Motor neuron (in vitro differentiated cells): ENCODE measurements at regions not wholly inside any gene's neighbourhood (a gene's known extent, or its start where the extent isn't known, plus 50 kb on each side); places are given as distances from the start of the nearest gene placed in this dataset.
A peak's percentile ranks its signal among the peaks of the same experiment; 100 is the strongest.

Source experiments
- ATAC-seq, 8 experiments: fragments of 200-7000 bp; cut with Tn5 transposase; replicated peaks in 6 of 8; 2 replicates each; pipeline ENCODE4 v1.8.0; 2021; ENCODE audit warnings: mild to moderate bottlenecking in 8 of 8, moderate library complexity in 8 of 8
- H3K27ac ChIP-seq, 2 donors: fragments of 250-450 bp; sonication (Bioruptor Pico); 2 replicates each; pipeline ENCODE4 v1.9.0; 2021; ENCODE audit warnings: antibody characterized with exemption in 2 of 2, mild to moderate bottlenecking in 2 of 2, moderate library complexity in 1 of 2
- H3K4me1 ChIP-seq, 2 donors: fragments of 250-450 bp; sonication (Bioruptor Pico); replicated peaks in 1 of 2; 2 replicates each; pipeline ENCODE4 v1.6.1; 2021; ENCODE audit warnings: antibody characterized with exemption in 2 of 2, mild to moderate bottlenecking in 2 of 2, moderate library complexity in 1 of 2
- H3K4me3 ChIP-seq, 5 donors: fragments of 250-450 bp; sonication (Bioruptor Pico); 2 replicates each; pipeline ENCODE4 v1.9.0; 2021; ENCODE audit warnings: antibody characterized with exemption in 5 of 5, mild to moderate bottlenecking in 5 of 5, moderate library complexity in 4 of 5
- WGBS, 10 experiments: fragments of 450-650 bp; shearing (Covaris generic); methylation state at CpG; one replicate each; pipeline ENCODE4 v1.0.0; 2022; 5-methylcytosine and 5-hydroxymethylcytosine counted together
- in situ Hi-C, 9 experiments: fragments of 400-800 bp; cut with MboI; loops; one replicate each; pipeline ENCODE4 v1.15.0; 2021; ENCODE audit warnings: low sequenced_read_pairs in 9 of 9, low pct_unique_long_range_greater_than_20kb in 2 of 9; ENCODE audit not compliant: unreplicated experiment in 9 of 9

DNA sequence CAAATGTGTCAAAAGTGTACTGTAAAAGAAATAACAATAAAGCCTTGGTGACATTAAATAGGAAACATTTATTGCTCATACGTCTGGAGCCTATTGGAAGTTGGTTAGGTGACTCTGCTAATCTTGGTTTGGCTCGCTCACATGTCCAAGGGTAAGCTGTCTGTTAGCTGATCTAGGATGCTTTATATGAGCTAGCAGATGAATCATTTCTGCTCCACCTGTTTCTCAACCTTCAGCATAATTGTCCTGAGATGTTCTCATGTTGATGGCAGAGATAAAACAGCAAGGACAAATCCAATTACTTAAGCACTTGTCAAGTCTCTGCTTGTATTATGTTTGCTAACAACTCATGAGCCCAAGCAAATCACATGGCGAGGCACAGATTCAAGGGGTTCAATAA, 56.0 kb upstream of the CD53 start:
- Histone ChIP-seq H3K27ac (no peak overlapping the region), H3K4me3 (no peak overlapping the region), H3K4me1 (no peaks in the 10 kb centered on the region)
- WGBS, 10 experiments, result 0 to 83% (median 53%) methylated on average over 1 to 3 of the region's 3 CpGs; no CpG with 5 or more reads in 1 of the 10 experiments
- no peak for ATAC-seq
- in situ Hi-C loops, result no loop called here

DNA sequence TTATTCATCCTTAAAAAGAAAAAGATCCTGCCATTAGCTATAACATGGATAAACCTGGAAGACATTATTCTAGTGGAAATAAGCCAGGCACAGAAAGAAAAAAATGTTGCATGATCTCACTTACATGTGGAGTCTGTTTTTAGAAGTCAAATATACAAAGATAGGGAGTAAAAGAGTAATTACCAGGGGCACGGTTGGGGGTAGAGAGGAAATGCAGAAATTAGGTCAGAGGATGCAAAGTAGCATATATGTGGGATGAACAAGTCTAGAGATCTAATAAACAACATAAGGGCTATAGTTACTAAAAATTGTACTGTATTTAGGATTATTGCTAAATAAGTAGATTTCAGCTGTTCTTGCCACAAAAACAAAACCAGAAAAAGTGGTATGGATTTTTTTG, 61.4 kb upstream of the CD53 start:
- in situ Hi-C loops, result no loop called here
- Histone ChIP-seq H3K4me3 (no peak overlapping the region), H3K4me1 (no peaks in the 10 kb centered on the region), H3K27ac (no peak overlapping the region)
- no peak for ATAC-seq
- WGBS, 10 experiments, result 0 to 67% (median 43%) methylated on average over 1 of the region's 1 CpG; no CpG with 5 or more reads in 1 of the 10 experiments

DNA sequence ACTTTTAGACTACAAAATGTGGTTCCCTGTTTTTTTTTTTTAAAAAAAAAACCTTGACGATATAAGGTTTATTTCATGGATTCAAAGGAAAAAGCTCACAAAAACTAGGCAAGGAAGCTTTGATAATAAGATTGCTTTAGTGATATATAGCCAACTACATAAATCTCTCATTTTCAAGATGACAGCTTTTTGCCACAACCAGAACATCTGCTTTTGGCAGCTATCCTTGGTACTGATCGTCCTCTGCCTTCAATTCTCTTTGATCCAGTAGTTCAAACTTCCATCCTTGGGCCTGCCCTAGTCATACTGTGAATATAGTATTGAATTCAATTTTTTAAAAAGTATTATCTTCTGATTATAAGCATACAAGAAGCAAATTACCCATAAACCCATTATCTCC, 72.9 kb upstream of the CD53 start:
- no peak for ATAC-seq
- WGBS, 10 experiments, result 0 to 96% (median 50%) methylated on average over 1 to 2 of the region's 2 CpGs
- in situ Hi-C loops, result no loop called here
- no peak overlapping the region for H3K27ac ChIP-seq
- no peak overlapping the region for H3K4me3 ChIP-seq
- H3K4me1 ChIP-seq, result no peaks in the 10 kb centered on the region

DNA sequence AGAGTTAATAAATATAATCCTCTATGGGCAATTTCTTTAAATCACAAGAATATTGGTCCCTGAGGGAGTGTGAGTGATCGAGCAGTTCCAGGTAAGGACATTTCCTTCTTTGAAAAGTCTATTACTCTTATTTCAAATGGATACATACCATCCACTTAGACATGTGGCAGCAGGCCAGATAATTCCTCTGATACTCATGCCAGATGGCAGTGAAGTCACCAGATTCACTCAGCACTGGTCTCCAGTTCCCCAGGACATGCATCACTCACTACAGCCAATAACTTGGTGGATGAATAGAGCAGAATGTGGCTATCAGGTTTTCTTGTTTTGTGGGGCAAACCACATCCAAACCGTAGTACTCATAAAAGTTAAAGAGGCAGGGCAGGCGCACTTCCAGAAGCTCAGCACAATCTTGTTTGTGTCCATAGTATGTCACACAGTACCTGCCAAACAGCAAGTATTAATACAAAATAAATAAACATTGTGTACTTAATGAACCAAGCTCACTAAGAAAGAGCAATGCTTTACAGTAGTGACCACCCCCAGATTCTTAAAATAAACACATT, 74.2 kb upstream of the CD53 start:
- in situ Hi-C loops, result loop anchor here in 7 of 9 experiments (25.0 kb wide), 3 partner anchors 189 to 286 kb away; partner anchors contain the start of gene KCNA10 (in 1 of the 7)
- ATAC-seq, result no peak
- no peaks in the 10 kb centered on the region for H3K4me1 ChIP-seq
- H3K4me3 ChIP-seq, result no peak overlapping the region
- no peak overlapping the region for H3K27ac ChIP-seq
- 0 to 80% (median 63%) methylated on average over 1 to 3 of the region's 3 CpGs; no CpG with 5 or more reads in 1 of the 10 experiments for WGBS, 10 experiments

DNA sequence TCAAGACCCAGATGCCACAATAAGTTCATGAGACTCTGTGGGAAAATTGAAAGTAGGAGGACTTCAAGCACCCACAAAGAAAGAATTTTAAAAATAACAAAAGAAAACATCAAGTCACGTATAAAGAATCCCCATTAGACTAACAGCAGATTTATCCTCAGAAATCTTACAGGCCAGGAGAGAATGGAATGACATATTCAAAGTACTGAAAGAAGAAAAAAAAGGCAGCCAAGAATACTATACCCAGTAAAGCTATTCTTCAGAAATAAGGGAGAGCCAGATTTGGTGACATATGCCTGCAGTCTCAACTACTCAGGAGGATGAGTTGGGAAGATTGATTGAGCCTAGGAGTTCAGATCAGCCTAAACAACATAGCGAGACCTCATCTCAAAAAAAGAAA, 84.3 kb upstream of the CD53 start:
- Histone ChIP-seq H3K27ac (no peak overlapping the region), H3K4me1 (no peaks in the 10 kb centered on the region), H3K4me3 (no peak overlapping the region)
- no peak for ATAC-seq
- in situ Hi-C loops, result loop anchor here in 7 of 9 experiments (10.0 to 25.0 kb wide), 4 partner anchors 164 to 276 kb away; partner anchors contain the start of gene KCNA10 (in 1 of the 7)
- 14 to 94% (median 58%) methylated on average over 1 to 2 of the region's 2 CpGs for WGBS, 10 experiments

DNA sequence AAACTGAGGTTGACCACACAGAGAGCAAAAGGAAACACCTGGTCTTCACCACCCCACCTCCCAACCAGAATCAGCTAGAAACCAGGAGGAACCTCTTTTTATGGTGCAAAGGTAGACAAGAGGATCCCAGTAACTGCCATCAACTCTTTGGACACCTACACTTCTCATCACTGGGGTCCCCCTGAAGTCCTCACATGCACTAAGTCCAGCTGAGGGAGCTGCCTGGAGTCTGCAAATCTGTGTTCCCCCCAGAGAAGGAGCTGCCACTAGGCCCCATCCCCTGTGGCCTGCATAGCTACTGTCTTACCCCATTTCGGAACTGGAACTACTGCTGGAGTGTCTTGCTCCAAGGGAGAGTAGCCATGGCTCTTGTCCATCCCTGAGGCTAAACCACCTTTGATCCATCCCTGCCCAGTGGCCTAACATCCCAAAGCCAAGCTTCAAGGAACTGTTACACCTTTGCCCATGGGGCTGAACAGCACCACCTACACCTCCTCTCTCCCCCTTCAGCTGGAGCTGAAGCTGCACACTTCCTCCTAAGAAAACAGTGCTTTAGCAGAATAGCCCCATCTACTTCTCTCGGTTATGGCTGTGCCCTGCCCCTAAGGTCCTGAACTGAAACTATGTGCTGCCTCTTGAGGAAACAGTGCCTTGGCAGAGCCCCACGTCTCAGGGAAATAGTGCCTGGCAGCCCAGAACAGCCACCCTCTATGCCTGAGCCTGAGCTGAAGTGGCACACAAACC, 85.4 kb upstream of the CD53 start:
- no peak for ATAC-seq
- no peak overlapping the region for H3K4me3 ChIP-seq
- no peak overlapping the region for H3K27ac ChIP-seq
- no peaks in the 10 kb centered on the region for H3K4me1 ChIP-seq
- WGBS, 10 experiments, result 0 to 60% (median 25%) methylated on average over 1 to 3 of the region's 3 CpGs; no CpG with 5 or more reads in 3 of the 10 experiments
- in situ Hi-C loops, result loop anchor here in 7 of 9 experiments (10.0 to 25.0 kb wide), 4 partner anchors 163 to 275 kb away; partner anchors contain the start of gene KCNA10 (in 1 of the 7)

DNA sequence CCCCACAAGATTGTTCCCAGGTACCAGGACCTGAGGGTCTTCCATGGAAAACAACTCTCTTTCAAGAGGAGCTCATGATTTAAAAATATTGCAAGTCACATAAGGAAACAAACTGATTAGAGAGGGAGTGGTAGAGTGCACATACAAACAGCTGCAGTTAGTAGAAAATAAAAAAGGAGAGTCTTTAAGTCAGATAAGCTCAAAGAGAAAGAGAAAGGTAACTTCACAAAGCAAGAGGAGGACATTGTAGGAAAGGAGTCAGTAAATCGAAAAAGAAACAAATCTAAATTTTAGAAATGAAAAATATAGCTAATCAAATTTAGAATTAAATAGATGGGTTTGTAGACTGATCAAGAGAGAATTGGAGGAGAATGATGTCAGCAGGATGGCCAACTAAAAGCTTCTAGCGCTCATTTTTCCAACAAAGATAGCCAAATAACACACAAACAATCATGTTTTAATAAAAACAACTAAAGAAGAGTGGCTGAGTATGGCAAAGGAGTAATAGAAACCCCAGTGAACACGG, 86.1 kb upstream of the CD53 start:
- H3K4me3 ChIP-seq, result no peak overlapping the region
- H3K27ac ChIP-seq, result no peak overlapping the region
- ATAC-seq, result no peak
- no peaks in the 10 kb centered on the region for H3K4me1 ChIP-seq
- in situ Hi-C loops, result loop anchor here in 7 of 9 experiments (10.0 to 25.0 kb wide), 4 partner anchors 162 to 275 kb away; partner anchors contain the start of gene KCNA10 (in 1 of the 7)
- 3 to 47% (median 33%) methylated on average over 1 to 3 of the region's 3 CpGs for WGBS, 10 experiments

DNA sequence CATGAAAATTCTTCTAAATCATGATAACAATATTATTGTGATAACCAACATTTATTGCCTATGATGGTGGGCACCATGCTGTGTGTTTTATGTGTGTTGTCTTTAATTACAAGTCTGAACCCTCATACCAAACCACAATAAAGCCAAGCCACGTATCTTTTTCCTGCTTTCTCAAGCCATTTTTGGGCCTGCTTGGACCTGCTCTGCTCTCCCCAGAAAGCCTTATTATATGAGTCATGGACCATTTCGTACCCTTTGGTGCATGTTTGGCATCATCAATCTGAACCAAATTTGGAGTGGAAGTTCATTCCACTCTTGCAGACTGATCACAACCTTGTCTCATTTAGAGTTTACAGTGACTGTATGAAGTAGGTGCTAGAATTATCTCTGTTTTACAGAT, 87.3 kb upstream of the CD53 start:
- ATAC-seq, result no peak
- H3K4me1 ChIP-seq, result no peaks in the 10 kb centered on the region
- no peak overlapping the region for H3K27ac ChIP-seq
- in situ Hi-C loops, result loop anchor here in 7 of 9 experiments (10.0 to 25.0 kb wide), 4 partner anchors 161 to 273 kb away; partner anchors contain the start of gene KCNA10 (in 1 of the 7)
- no peak overlapping the region for H3K4me3 ChIP-seq
- WGBS, 10 experiments, result 0 to 60% (median 34%) methylated on average over 1 to 2 of the region's 2 CpGs; no CpG with 5 or more reads in 2 of the 10 experiments

DNA sequence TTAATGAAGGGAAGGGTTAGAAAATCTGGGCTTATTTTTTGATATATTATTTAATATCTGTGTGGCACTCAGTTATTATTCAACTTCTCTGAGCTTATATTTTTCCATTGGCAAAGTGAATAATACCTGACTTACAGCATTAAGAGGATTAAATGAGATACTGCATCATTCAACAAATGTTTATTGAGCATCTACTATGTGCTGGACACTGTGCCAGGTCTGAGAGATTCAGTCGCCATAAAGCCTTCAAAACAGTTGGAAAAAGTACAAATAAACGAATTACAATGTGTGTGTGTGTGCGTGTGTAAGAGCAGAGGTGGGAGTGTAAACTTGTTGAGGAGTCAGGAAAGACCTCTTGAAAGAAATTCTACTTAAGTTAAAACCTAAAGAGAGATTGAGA, 87.9 kb upstream of the CD53 start:
- no peak overlapping the region for H3K27ac ChIP-seq
- no peak for ATAC-seq
- no peaks in the 10 kb centered on the region for H3K4me1 ChIP-seq
- H3K4me3 ChIP-seq, result no peak overlapping the region
- in situ Hi-C loops, result loop anchor here in 7 of 9 experiments (10.0 to 25.0 kb wide), 4 partner anchors 160 to 273 kb away; partner anchors contain the start of gene KCNA10 (in 1 of the 7)
- 0 to 53% (median 30%) methylated on average over 1 to 3 of the region's 3 CpGs; no CpG with 5 or more reads in 1 of the 10 experiments for WGBS, 10 experiments

DNA sequence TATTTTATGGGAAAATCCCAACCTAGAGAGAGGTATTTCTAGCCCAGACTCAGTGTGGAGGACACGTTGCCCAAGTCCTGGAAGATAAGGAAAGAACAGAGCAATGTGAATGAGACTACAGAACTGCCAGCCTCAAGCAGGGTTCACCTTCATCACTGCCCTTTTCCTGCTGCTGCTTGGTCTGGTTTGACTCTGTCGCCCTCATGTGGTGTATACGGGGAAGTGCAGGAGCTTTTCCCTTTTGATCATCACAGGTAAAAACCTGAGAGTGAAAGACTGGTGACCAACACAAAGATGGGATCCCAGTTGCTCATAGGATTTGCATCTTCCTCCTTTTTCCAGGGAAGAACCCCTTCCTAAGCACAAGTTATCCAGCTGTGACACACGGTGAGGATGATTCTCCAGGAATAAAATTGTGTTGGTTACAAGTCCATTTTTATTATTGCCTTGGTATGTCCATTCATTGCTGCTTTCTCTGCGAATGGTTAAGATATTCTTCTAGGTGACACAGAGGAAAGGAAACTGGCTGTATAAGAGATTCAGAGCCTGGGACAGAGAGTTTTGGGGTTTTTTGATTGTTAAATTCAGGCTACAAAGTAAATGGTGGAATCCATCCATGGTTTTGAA, 89.5 kb upstream of the CD53 start:
- ATAC-seq, result peak in 7 of 8 experiments; percentile 42 to 65 (median 51)
- in situ Hi-C loops, result loop anchor here in 7 of 9 experiments (5.0 to 25.0 kb wide), 5 partner anchors 159 to 271 kb away; partner anchors contain the start of gene KCNA10 (in 1 of the 7)
- Histone ChIP-seq H3K4me1 (no peaks in the 10 kb centered on the region), H3K4me3 (no peak overlapping the region), H3K27ac (no peak overlapping the region)
- 0% methylated on average over 1 to 5 of the region's 5 CpGs; no CpG with 5 or more reads in 1 of the 10 experiments for WGBS, 10 experiments

DNA sequence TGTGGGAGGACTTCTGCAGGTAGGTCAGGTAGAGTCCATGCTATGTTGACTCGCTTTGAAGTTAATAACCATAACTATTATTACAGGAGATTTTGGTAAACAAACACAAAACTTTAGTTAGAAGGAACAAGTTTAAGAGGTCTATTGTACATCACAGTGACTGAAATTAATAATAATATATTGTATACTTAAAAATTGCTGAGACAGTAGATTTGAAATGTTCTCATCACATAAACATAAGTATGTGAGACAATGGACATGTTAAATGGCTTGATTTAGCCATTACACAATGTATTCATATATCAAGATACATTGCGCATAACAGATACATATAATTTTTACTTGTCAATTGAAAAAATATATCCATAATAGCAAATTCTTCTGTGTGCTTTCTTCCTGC, 91.4 kb upstream of the CD53 start:
- in situ Hi-C loops, result loop anchor here in 7 of 9 experiments (5.0 to 25.0 kb wide), 5 partner anchors 157 to 269 kb away; partner anchors contain the start of gene KCNA10 (in 1 of the 7)
- no peak overlapping the region for H3K27ac ChIP-seq
- no peaks in the 10 kb centered on the region for H3K4me1 ChIP-seq
- H3K4me3 ChIP-seq, result no peak overlapping the region
- 0 to 100% (median 71%) methylated on average over 1 to 2 of the region's 2 CpGs; no CpG with 5 or more reads in 1 of the 10 experiments for WGBS, 10 experiments
- no peak for ATAC-seq

DNA sequence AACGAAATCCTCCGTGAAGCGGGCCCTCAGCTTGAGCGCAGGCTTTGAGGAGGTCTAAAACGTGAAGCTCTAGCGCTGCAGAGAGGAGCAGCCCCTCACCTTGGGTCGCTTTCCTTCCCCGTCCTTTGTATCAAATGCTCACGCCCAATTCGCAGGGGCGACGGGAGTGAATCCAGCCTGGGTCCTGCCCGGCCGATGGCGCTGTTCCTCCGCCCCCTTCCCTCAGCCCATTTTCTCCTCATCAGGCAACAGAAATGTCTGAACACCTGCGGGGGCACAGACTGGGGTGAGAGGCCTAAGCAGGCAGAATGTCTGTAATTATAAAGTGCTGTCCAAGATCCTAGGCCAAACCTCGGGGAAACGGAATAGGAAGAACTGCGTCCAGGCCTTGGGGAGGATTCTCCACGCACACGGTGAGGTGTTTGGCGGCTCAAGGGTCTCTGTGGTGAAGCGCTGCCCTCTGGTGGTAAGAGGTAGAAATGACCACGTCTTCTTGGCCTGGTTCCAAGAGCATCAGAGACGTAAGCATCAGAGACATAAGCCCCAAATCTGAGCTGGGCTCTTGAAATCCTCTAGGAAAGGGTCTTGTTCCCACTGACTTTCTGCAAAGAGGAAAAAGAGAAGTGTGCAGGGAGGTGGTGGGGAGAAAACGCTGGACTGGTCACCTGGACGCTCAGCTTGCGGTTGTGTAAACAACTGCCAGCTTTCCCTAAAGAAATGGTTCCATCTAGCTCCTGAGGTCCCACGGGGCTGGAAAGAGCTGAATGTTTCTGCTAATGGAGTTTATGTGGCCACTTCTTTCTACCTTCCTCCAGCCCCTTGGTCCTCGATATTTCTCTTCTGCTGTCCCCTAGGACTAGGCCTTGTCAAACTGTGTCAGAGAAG, 92.1 kb upstream of the CD53 start:
- ATAC-seq, result peak; percentile 56 to 87 (median 81)
- no peaks in the 10 kb centered on the region for H3K4me1 ChIP-seq
- no peak overlapping the region for H3K4me3 ChIP-seq
- no peak overlapping the region for H3K27ac ChIP-seq
- in situ Hi-C loops, result loop anchor here in 7 of 9 experiments (5.0 to 25.0 kb wide), 5 partner anchors 156 to 269 kb away; partner anchors contain the start of gene KCNA10 (in 1 of the 7)
- 6 to 62% (median 30%) methylated on average over 1 to 30 of the region's 31 CpGs for WGBS, 10 experiments
